K562 (cell line): ENCODE measurements at regions not wholly inside any gene's neighbourhood (a gene's known extent, or its start where the extent isn't known, plus 50 kb on each side); places are given as distances from the start of the nearest gene placed in this dataset.

ENCODE experiments used
- ATAC-seq: fragments of 200-7000 bp; cut with Tn5 transposase; 3 replicates; pipeline ENCODE4 v1.9.1; 2020; ENCODE audit warnings: moderate library complexity
- BruUV-seq: library from RNA; stranded (reverse); fragments of 400-500 nt; replicated peaks from 2 replicates; lab custom pipeline; 2021; lab: Mats Ljungman, UMichigan
- CTCF ChIA-PET: fragments of 300-600 bp; formaldehyde crosslinking; extraction: SDS; loops from one replicate; lab custom pipeline; 2021; ENCODE audit warnings: low intra/inter-chr PET ratio; lab: Yijun Ruan, JAX
- POLR2A ChIA-PET: fragments of 300-600, 350-650 bp; sonication (Branson Sonifier 250); formaldehyde crosslinking; extraction: SDS; loops from one replicate; lab custom pipeline; 2021; ENCODE audit warnings: antibody characterized with exemption, inconsistent platforms; lab: Yijun Ruan, JAX
- DNase-seq, 4 experiments: peaks; one replicate each; pipeline versions ENCODE4 v3.0.0 to v3.0.0-alpha.2; 2011 to 2018; ENCODE audit warnings: low spot score in 3 of 4, mixed read lengths in 3 of 4; ENCODE audit errors: extremely low read depth in 1 of 4
- FAIRE-seq: peaks from 2 replicates; lab custom pipeline; 2011; peaks lifted over from hg19 to GRCh38; lab: Jason Lieb, UNC
- H2AFZ ChIP-seq: 2 replicates; pipeline ENCODE4 v1.6.0; 2011; ENCODE audit warnings: low read depth, low read length, control low read depth, inconsistent platforms
- H3K27ac ChIP-seq: fragments of 200-600 bp; 3 replicates; pipeline ENCODE4 v1.8.0; 2011; ENCODE audit warnings: low read depth, mild to moderate bottlenecking, control low read depth, inconsistent platforms, low read length, moderate library complexity, mixed read lengths; ENCODE audit errors: extremely low read depth
- H3K27me3 ChIP-seq, 2 experiments: fragments of 300-600 bp in 1 of 2; 2 replicates in 1 of 2; 3 replicates in 1 of 2; pipeline versions ENCODE4 v1.6.0 to v1.8.0; 2011; ENCODE audit warnings: inconsistent platforms in 2 of 2, low read length in 2 of 2, mild to moderate bottlenecking in 1 of 2, mixed read lengths in 1 of 2, moderate library complexity in 1 of 2; ENCODE audit not compliant: control insufficient read depth in 2 of 2, insufficient read depth in 2 of 2
- H3K36me3 ChIP-seq: fragments of 300-600 bp; 3 replicates; pipeline ENCODE4 v1.8.0; 2011; ENCODE audit warnings: mild to moderate bottlenecking, low read length, inconsistent platforms; ENCODE audit not compliant: control insufficient read depth, insufficient read depth
- H3K4me1 ChIP-seq, 2 experiments: fragments of 200-600 bp in 1 of 2; replicated peaks in 1 of 2; 2 replicates in 1 of 2; 3 replicates in 1 of 2; pipeline versions ENCODE4 v1.5.1 to v1.8.0; 2011; ENCODE audit warnings: inconsistent platforms in 2 of 2, low read length in 2 of 2, mild to moderate bottlenecking in 1 of 2, mixed read lengths in 1 of 2, moderate library complexity in 1 of 2; ENCODE audit not compliant: control insufficient read depth in 2 of 2, insufficient read depth in 2 of 2
- H3K4me2 ChIP-seq: 2 replicates; pipeline ENCODE4 v1.6.1; 2011; ENCODE audit warnings: low read length, control low read depth, inconsistent platforms, mixed read lengths; ENCODE audit not compliant: insufficient read depth
- H3K4me3 ChIP-seq: fragments of 200-600 bp; sonication (generic), shearing (Covaris generic); 2 replicates; pipeline ENCODE4 v1.5.1; 2016; ENCODE audit warnings: control low read depth, inconsistent platforms
- H3K79me2 ChIP-seq: fragments of 200-600 bp; 3 replicates; pipeline ENCODE4 v1.8.0; 2011; ENCODE audit warnings: low read length, inconsistent platforms; ENCODE audit not compliant: control insufficient read depth, insufficient read depth
- H3K9ac ChIP-seq, 2 experiments: 2 replicates each; pipeline versions ENCODE4 v1.6.0 to v1.6.1; 2011; ENCODE audit warnings: low read depth in 2 of 2, low read length in 2 of 2, control low read depth in 1 of 2, inconsistent platforms in 1 of 2, mild to moderate bottlenecking in 1 of 2, mixed read lengths in 1 of 2; ENCODE audit not compliant: insufficient read depth in 1 of 2
- H3K9me1 ChIP-seq: one replicate; pipeline ENCODE4 v1.6.0; 2011; ENCODE audit warnings: inconsistent platforms, mild to moderate bottlenecking, low read length, moderate library complexity; ENCODE audit not compliant: control insufficient read depth, insufficient read depth
- H3K9me3 ChIP-seq: replicated peaks from 2 replicates; pipeline ENCODE4 v1.5.1; 2011; ENCODE audit warnings: low read depth, low read length, inconsistent platforms; ENCODE audit not compliant: control insufficient read depth, insufficient read depth
- H4K20me1 ChIP-seq: replicated peaks from 2 replicates; pipeline ENCODE4 v1.6.1; 2011; ENCODE audit warnings: low read length, inconsistent platforms, mixed read lengths; ENCODE audit not compliant: control insufficient read depth, insufficient read depth
- BCL6 ChIP-seq: fragments of 250-450 bp; sonication (Bioruptor Pico); IDR thresholded peaks from 2 replicates; pipeline ENCODE4 v1.4.0; 2020
- CTCFL ChIP-seq: IDR thresholded peaks from 2 replicates; pipeline ENCODE4 v1.6.1; 2011; ENCODE audit warnings: borderline replicate concordance, low read depth, mild to moderate bottlenecking, moderate library complexity, low read length; ENCODE audit not compliant: insufficient read depth, poor library complexity, severe bottlenecking
- DIDO1 ChIP-seq: fragments of 450-650 bp; IDR thresholded peaks from 2 replicates; pipeline ENCODE4 v1.6.1; 2016; ENCODE audit warnings: low read depth, missing biosample characterization, missing genetic modification characterization
- E2F6 ChIP-seq, 2 experiments: IDR thresholded peaks; 2 replicates each; pipeline ENCODE4 v1.6.1; 2011; ENCODE audit warnings: borderline replicate concordance in 1 of 2, control low read depth in 1 of 2, low read depth in 1 of 2, low read length in 1 of 2, mild to moderate bottlenecking in 1 of 2, mixed read lengths in 1 of 2, moderate library complexity in 1 of 2; ENCODE audit not compliant: insufficient read depth in 1 of 2, insufficient read length in 1 of 2, poor library complexity in 1 of 2, severe bottlenecking in 1 of 2; ENCODE audit errors: extremely low read depth in 1 of 2
- E4F1 ChIP-seq: fragments of 250-450 bp; sonication (Bioruptor Pico); IDR thresholded peaks from 2 replicates; pipeline ENCODE4 v1.5.0; 2021; ENCODE audit warnings: mild to moderate bottlenecking, borderline replicate concordance
- ELF2 ChIP-seq: fragments of 250-450 bp; sonication (Bioruptor Pico); IDR thresholded peaks from 2 replicates; pipeline ENCODE4 v1.5.0; 2021; ENCODE audit warnings: mild to moderate bottlenecking
- FOXO4 ChIP-seq: fragments of 450-650 bp; formaldehyde crosslinking; IDR thresholded peaks from 2 replicates; pipeline ENCODE4 v1.4.0; 2020; ENCODE audit warnings: mild to moderate bottlenecking, moderate library complexity
- HES1 ChIP-seq: fragments of 450-650 bp; IDR thresholded peaks from 2 replicates; pipeline ENCODE4 v1.6.1; 2016; ENCODE audit warnings: low read depth, mild to moderate bottlenecking, moderate library complexity
- KLF10 ChIP-seq: fragments of 250-450 bp; sonication (Bioruptor Pico); IDR thresholded peaks from 2 replicates; pipeline ENCODE4 v1.6.1; 2021; ENCODE audit warnings: matching md5 sums
- SAFB2 ChIP-seq: fragments of 200-400 bp; formaldehyde crosslinking; IDR thresholded peaks from 2 replicates; pipeline ENCODE4 v1.6.1; 2018; ENCODE audit warnings: borderline replicate concordance, low read length, low read depth, moderate library complexity; ENCODE audit not compliant: severe bottlenecking
- USF2 ChIP-seq: sonication (generic); formaldehyde crosslinking; IDR thresholded peaks from 2 replicates; pipeline ENCODE4 v1.5.0; 2020; ENCODE audit warnings: missing genetic modification reagents
- WGBS: fragments of 100-300 bp; shearing (Covaris generic); methylation state at CpG from one replicate; pipeline ENCODE4 v1.1.6; 2016; ENCODE audit warnings: low coverage, mixed read lengths; ENCODE audit not compliant: insufficient coverage; ENCODE audit errors: missing lambda C conversion rate; 5-methylcytosine and 5-hydroxymethylcytosine counted together
- in situ Hi-C: fragments of 300-500 bp; cut with MboI; formaldehyde crosslinking; loops from 4 replicates; pipeline ENCODE4 v1.15.0; 2018; ENCODE audit warnings: inconsistent platforms, mixed read lengths
- intact Hi-C: fragments of 100-400 bp; cut with micrococcal nuclease; formaldehyde crosslinking; loops from 2 replicates; pipeline ENCODE4 v1.14.2; 2022

GRCh38 chr2:150591496-150592285 is 104.2 kb upstream of the RND3 start:
- Histone ChIP-seq H3K27ac (no peak overlapping the region), H3K9me3 (no peaks in the 10 kb centered on the region), H3K9ac (no peak overlapping the region), H3K4me2 (no peak overlapping the region), H3K79me2 (no peaks in the 10 kb centered on the region), H2AFZ (no peak overlapping the region), H3K27me3 (no peaks in the 10 kb centered on the region), H3K9me1 (no peaks in the 10 kb centered on the region), H3K36me3 (no peaks in the 10 kb centered on the region), H3K4me3 (no peak overlapping the region), H4K20me1 (no peaks in the 10 kb centered on the region), H3K4me1 (no peaks in the 10 kb centered on the region)
- in situ Hi-C loops (no loop called here), intact Hi-C loops (no loop called here)
- DNase-seq (no peak), ATAC-seq (no peak), FAIRE-seq (no peak)
- no TSS peak for BruUV-seq
- WGBS = 4% methylated on average over 6 of the region's 6 CpGs
- POLR2A ChIA-PET = interaction anchor here (0.7 kb wide), 1 partner anchor 234 kb away, joined by 3 read pairs; no protein-coding TSS in a partner anchor
- CTCF ChIA-PET = no interaction called here
- TF ChIP-seq ELF2 (CRISPR knock-in tag) (no peak), CTCFL (no peak), KLF10 (CRISPR knock-in tag) (no peak), USF2 (CRISPR knock-in tag) (no peak), BCL6 (CRISPR knock-in tag) (no peak), E4F1 (CRISPR knock-in tag) (no peak), SAFB2 (no peak), DIDO1 (tag) (no peak), E2F6 (IDR thresholded peaks at IDR 0.05; ENCODE audit: borderline replicate concordance in 1 of 2, extremely low read depth in 1 of 2, insufficient read depth in 1 of 2, insufficient read length in 1 of 2, low read depth in 1 of 2, low read length in 1 of 2, poor library complexity in 1 of 2, severe bottlenecking in 1 of 2) (no peak), FOXO4 (CRISPR knock-in tag) (no peak), HES1 (no peak)
